Hepatocyte (in vitro differentiated cells): ENCODE measurements at regions not wholly inside any gene's neighbourhood (a gene's known extent, or its start where the extent isn't known, plus 50 kb on each side); places are given as distances from the start of the nearest gene placed in this dataset.

Experiments used
- DNase-seq: peaks from one replicate; pipeline ENCODE4 v3.0.0-alpha.2; 2016; ENCODE audit warnings: low spot score
- H2AFZ ChIP-seq: fragments of 200-600 bp; sonication (generic); 2 replicates; pipeline ENCODE4 v1.6.0; 2016; ENCODE audit warnings: antibody characterized with exemption, mild to moderate bottlenecking
- H3K27ac ChIP-seq: fragments of 200-600 bp; sonication (generic); 2 replicates; pipeline ENCODE4 v1.5.1; 2016; ENCODE audit warnings: mild to moderate bottlenecking
- H3K27me3 ChIP-seq: fragments of 200-600 bp; sonication (generic); 2 replicates; pipeline ENCODE4 v1.6.1; 2016
- H3K36me3 ChIP-seq: fragments of 200-600 bp; sonication (generic); replicated peaks from 2 replicates; pipeline ENCODE4 v1.5.1; 2016; ENCODE audit warnings: low read depth; ENCODE audit not compliant: insufficient read depth
- H3K4me1 ChIP-seq: fragments of 200-600 bp; sonication (generic); 2 replicates; pipeline ENCODE4 v1.5.1; 2016; ENCODE audit warnings: mild to moderate bottlenecking, moderate library complexity; ENCODE audit not compliant: insufficient read depth
- H3K4me2 ChIP-seq: fragments of 200-600 bp; sonication (generic); 2 replicates; pipeline ENCODE4 v1.6.0; 2016
- H3K4me3 ChIP-seq: fragments of 200-600 bp; sonication (generic); 2 replicates; pipeline ENCODE4 v1.5.1; 2016; ENCODE audit warnings: mild to moderate bottlenecking
- H3K79me2 ChIP-seq: fragments of 200-600 bp; sonication (generic); 2 replicates; pipeline ENCODE4 v1.6.0; 2017; ENCODE audit warnings: mild to moderate bottlenecking
- H3K9me2 ChIP-seq: fragments of 200-600 bp; sonication (generic); replicated peaks from 2 replicates; pipeline ENCODE4 v1.6.0; 2017; ENCODE audit warnings: mild to moderate bottlenecking; ENCODE audit not compliant: insufficient read depth
- H3K9me3 ChIP-seq: fragments of 200-600 bp; sonication (generic); 2 replicates; pipeline ENCODE4 v1.5.1; 2016; ENCODE audit warnings: low read depth, mild to moderate bottlenecking
- H4K20me1 ChIP-seq: fragments of 200-600 bp; sonication (generic); 2 replicates; pipeline ENCODE4 v1.6.0; 2016; ENCODE audit warnings: mild to moderate bottlenecking; ENCODE audit not compliant: insufficient read depth, poor library complexity, severe bottlenecking
- EZH2 ChIP-seq: fragments of 200-600 bp; sonication (generic); IDR thresholded peaks from 2 replicates; pipeline ENCODE4 v1.6.1; 2016; ENCODE audit warnings: antibody characterized with exemption, mild to moderate bottlenecking, borderline replicate concordance
- EZH2phosphoT487 ChIP-seq: fragments of 200-600 bp; sonication (generic); IDR thresholded peaks from one replicate; pipeline ENCODE4 v1.6.1; 2018; ENCODE audit warnings: antibody characterized with exemption, mild to moderate bottlenecking, low read depth, moderate library complexity; ENCODE audit not compliant: unreplicated experiment, severe bottlenecking
- WGBS: methylation state at CpG from one replicate; pipeline ENCODE4 v1.1.6; 2016; ENCODE audit warnings: low lambda C conversion rate; ENCODE audit errors: missing lambda C conversion rate; 5-methylcytosine and 5-hydroxymethylcytosine counted together
- TF ChIP-seq, protein P1 (sequence below): fragments of 200-600 bp; sonication (generic); IDR thresholded peaks from 2 replicates; pipeline ENCODE4 v1.5.1; 2016; ENCODE audit warnings: antibody characterized with exemption, mild to moderate bottlenecking; ENCODE audit not compliant: poor library complexity

- Histone ChIP-seq H3K27ac (no peak overlapping the region), H3K79me2 (no peaks in the 10 kb centered on the region), H4K20me1 (no peaks in the 10 kb centered on the region), H3K4me1 (no peaks in the 10 kb centered on the region), H3K27me3 (no peaks in the 10 kb centered on the region), H3K9me2 (no peaks in the 10 kb centered on the region), H3K4me2 (no peak overlapping the region), H3K4me3 (no peak overlapping the region), H2AFZ (no peak overlapping the region), H3K36me3 (no peaks in the 10 kb centered on the region), H3K9me3 (no peaks in the 10 kb centered on the region)
- TF ChIP-seq, protein P1, sequence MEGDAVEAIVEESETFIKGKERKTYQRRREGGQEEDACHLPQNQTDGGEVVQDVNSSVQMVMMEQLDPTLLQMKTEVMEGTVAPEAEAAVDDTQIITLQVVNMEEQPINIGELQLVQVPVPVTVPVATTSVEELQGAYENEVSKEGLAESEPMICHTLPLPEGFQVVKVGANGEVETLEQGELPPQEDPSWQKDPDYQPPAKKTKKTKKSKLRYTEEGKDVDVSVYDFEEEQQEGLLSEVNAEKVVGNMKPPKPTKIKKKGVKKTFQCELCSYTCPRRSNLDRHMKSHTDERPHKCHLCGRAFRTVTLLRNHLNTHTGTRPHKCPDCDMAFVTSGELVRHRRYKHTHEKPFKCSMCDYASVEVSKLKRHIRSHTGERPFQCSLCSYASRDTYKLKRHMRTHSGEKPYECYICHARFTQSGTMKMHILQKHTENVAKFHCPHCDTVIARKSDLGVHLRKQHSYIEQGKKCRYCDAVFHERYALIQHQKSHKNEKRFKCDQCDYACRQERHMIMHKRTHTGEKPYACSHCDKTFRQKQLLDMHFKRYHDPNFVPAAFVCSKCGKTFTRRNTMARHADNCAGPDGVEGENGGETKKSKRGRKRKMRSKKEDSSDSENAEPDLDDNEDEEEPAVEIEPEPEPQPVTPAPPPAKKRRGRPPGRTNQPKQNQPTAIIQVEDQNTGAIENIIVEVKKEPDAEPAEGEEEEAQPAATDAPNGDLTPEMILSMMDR = no peak
- TF ChIP-seq EZH2 (no peak), EZH2phosphoT487 (no peak)
- WGBS = 93% methylated on average over 2 of the region's 2 CpGs
- DNase-seq = no peak
Observed at GRCh38 chr5:171573021-171573420, 153.6 kb downstream of the FGF18 start.

GRCh38 chr5:171573451-171574225 lies 154.2 kb downstream of the FGF18 start:
- no peaks in the 10 kb centered on the region for H3K4me1 ChIP-seq
- no peak overlapping the region for H3K4me2 ChIP-seq
- no peaks in the 10 kb centered on the region for H3K9me3 ChIP-seq
- H3K9me2 ChIP-seq = no peaks in the 10 kb centered on the region
- 91% methylated on average over 17 of the region's 17 CpGs for WGBS
- no peaks in the 10 kb centered on the region for H4K20me1 ChIP-seq
- no peaks in the 10 kb centered on the region for H3K36me3 ChIP-seq
- no peaks in the 10 kb centered on the region for H3K27me3 ChIP-seq
- no peaks in the 10 kb centered on the region for H3K79me2 ChIP-seq
- no peak overlapping the region for H3K4me3 ChIP-seq
- no peak for TF ChIP-seq EZH2phosphoT487
- TF ChIP-seq, protein P1 = no peak
- no peak for TF ChIP-seq EZH2
- no peak overlapping the region for H3K27ac ChIP-seq
- H2AFZ ChIP-seq = no peak overlapping the region
- no peak for DNase-seq

- no peaks in the 10 kb centered on the region for H4K20me1 ChIP-seq
- DNase-seq = no peak
- no peak overlapping the region for H3K27ac ChIP-seq
- H3K27me3 ChIP-seq = no peaks in the 10 kb centered on the region
- no peaks in the 10 kb centered on the region for H3K36me3 ChIP-seq
- H3K9me2 ChIP-seq = no peaks in the 10 kb centered on the region
- H3K79me2 ChIP-seq = no peaks in the 10 kb centered on the region
- no peak overlapping the region for H2AFZ ChIP-seq
- TF ChIP-seq, protein P1 = no peak
- TF ChIP-seq EZH2phosphoT487 (no peak), EZH2 (no peak)
- 76% methylated on average over 4 of the region's 4 CpGs for WGBS
- H3K4me2 ChIP-seq = no peak overlapping the region
- no peaks in the 10 kb centered on the region for H3K9me3 ChIP-seq
- H3K4me1 ChIP-seq = no peaks in the 10 kb centered on the region
- H3K4me3 ChIP-seq = no peak overlapping the region
Observed at GRCh38 chr5:171574376-171574775, 154.9 kb downstream of the FGF18 start.

DNA sequence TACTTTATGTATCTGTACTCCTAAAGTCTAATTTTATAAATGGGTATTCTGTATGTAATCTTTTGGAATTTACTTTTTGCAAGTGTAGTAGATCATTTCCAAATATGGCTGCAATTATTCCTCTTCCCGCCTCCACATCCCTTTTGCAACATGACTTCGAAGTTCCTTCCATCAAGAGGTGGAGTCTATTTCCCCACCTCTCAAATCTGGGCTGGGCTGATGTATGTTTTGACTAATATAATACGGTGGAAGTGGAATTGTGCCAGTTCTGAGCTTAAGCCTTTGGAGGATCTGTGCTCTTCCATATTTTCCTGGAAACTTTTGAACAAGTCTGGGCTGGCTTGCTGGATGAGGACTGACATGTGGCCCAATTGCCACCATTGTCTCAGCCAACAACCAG lies 155.9 kb downstream of the FGF18 start:
- no peak overlapping the region for H3K4me2 ChIP-seq
- H3K79me2 ChIP-seq = no peaks in the 10 kb centered on the region
- H2AFZ ChIP-seq = no peak overlapping the region
- H4K20me1 ChIP-seq = no peaks in the 10 kb centered on the region
- no peak overlapping the region for H3K27ac ChIP-seq
- H3K9me2 ChIP-seq = no peaks in the 10 kb centered on the region
- no peak for DNase-seq
- no peaks in the 10 kb centered on the region for H3K27me3 ChIP-seq
- WGBS = 80% methylated on average over 3 of the region's 3 CpGs
- H3K4me1 ChIP-seq = peaks cover 2% of the 10 kb centered on the region
- no peak for TF ChIP-seq EZH2phosphoT487
- H3K9me3 ChIP-seq = no peaks in the 10 kb centered on the region
- no peak overlapping the region for H3K4me3 ChIP-seq
- H3K36me3 ChIP-seq = no peaks in the 10 kb centered on the region
